IMR-90 (cell line): ENCODE measurements at regions not wholly inside any gene's neighbourhood (a gene's known extent, or its start where the extent isn't known, plus 50 kb on each side); places are given as distances from the start of the nearest gene placed in this dataset.

Experiments
- ATAC-seq: fragments of 200-7000 bp; cut with Tn5 transposase; 2 replicates; pipeline ENCODE4 v1.9.1; 2020; ENCODE audit warnings: low read depth, mild to moderate bottlenecking, moderate library complexity
- BruUV-seq: library from RNA; stranded (reverse); fragments of 400-500 nt; replicated peaks from 2 replicates; lab custom pipeline; 2021; lab: Mats Ljungman, UMichigan
- CTCF ChIA-PET: fragments of 300-600 bp; formaldehyde crosslinking; extraction: SDS; loops from one replicate; lab custom pipeline; 2021; ENCODE audit warnings: antibody characterized with exemption; lab: Yijun Ruan, JAX
- POLR2A ChIA-PET: fragments of 300-600 bp; sonication (Branson Sonifier 250); formaldehyde crosslinking; loops from one replicate; lab custom pipeline; 2022; ENCODE audit warnings: antibody characterized with exemption; ENCODE audit not compliant: unreplicated experiment; lab: Charles Lee
- DNase-seq: peaks from one replicate; pipeline ENCODE4 v3.0.0; 2013
- H2AFZ ChIP-seq: replicated peaks from 2 replicates; pipeline ENCODE3; 2013; ENCODE audit warnings: low read length, mild to moderate bottlenecking; ENCODE audit not compliant: poor library complexity
- H2AK5ac ChIP-seq: 2 replicates; pipeline ENCODE4 v1.6.1; 2013; ENCODE audit warnings: low read depth, low read length, inconsistent platforms
- H2AK9ac ChIP-seq: replicated peaks from 2 replicates; pipeline ENCODE3; 2013; ENCODE audit warnings: mild to moderate bottlenecking, low read depth, low read length, moderate library complexity; ENCODE audit not compliant: poor library complexity
- H2BK120ac ChIP-seq: 2 replicates; pipeline ENCODE4 v1.6.1; 2013; ENCODE audit warnings: low read depth, low read length, inconsistent platforms
- H2BK15ac ChIP-seq: 3 replicates; pipeline ENCODE4 v1.6.1; 2013; ENCODE audit warnings: low read depth, low read length, inconsistent platforms
- H2BK20ac ChIP-seq: 2 replicates; pipeline ENCODE4 v1.6.1; 2013; ENCODE audit warnings: low read depth, mild to moderate bottlenecking, inconsistent platforms, low read length, moderate library complexity
- H2BK5ac ChIP-seq: 2 replicates; pipeline ENCODE4 v1.6.1; 2013; ENCODE audit warnings: mild to moderate bottlenecking, low read depth, low read length, inconsistent platforms; ENCODE audit not compliant: poor library complexity, severe bottlenecking
- H3K14ac ChIP-seq: replicated peaks from 2 replicates; pipeline ENCODE4 v1.6.1; 2013; ENCODE audit warnings: low read depth, low read length, inconsistent platforms
- H3K18ac ChIP-seq: 2 replicates; pipeline ENCODE4 v1.6.1; 2013; ENCODE audit warnings: low read depth, low read length, control low read depth
- H3K23ac ChIP-seq: 2 replicates; pipeline ENCODE4 v1.6.1; 2013; ENCODE audit warnings: low read depth, low read length, inconsistent platforms
- H3K27ac ChIP-seq: 2 replicates; pipeline ENCODE4 v1.5.1; 2013; ENCODE audit warnings: mild to moderate bottlenecking, control low read depth, low read length; ENCODE audit not compliant: insufficient read depth
- H3K27me3 ChIP-seq: 2 replicates; pipeline ENCODE4 v1.6.1; 2013; ENCODE audit warnings: low read length; ENCODE audit not compliant: control insufficient read depth, insufficient read depth
- H3K36me3 ChIP-seq: 2 replicates; pipeline ENCODE4 v1.6.1; 2013; ENCODE audit warnings: low read length, mixed read lengths; ENCODE audit not compliant: control insufficient read depth, insufficient read depth
- H3K4ac ChIP-seq: 2 replicates; pipeline ENCODE4 v1.6.1; 2013; ENCODE audit warnings: low read depth, low read length, inconsistent platforms
- H3K4me1 ChIP-seq: 2 replicates; pipeline ENCODE4 v1.6.1; 2013; ENCODE audit warnings: low read length, mixed read lengths; ENCODE audit not compliant: control insufficient read depth, insufficient read depth
- H3K4me2 ChIP-seq: 2 replicates; pipeline ENCODE4 v1.6.1; 2013; ENCODE audit warnings: low read depth, mild to moderate bottlenecking, control low read depth, low read length, moderate library complexity
- H3K4me3 ChIP-seq: 2 replicates; pipeline ENCODE4 v1.5.1; 2013; ENCODE audit warnings: low read depth, mild to moderate bottlenecking, control low read depth, low read length, moderate library complexity; ENCODE audit not compliant: insufficient read depth
- H3K56ac ChIP-seq: 2 replicates; pipeline ENCODE4 v1.6.1; 2013; ENCODE audit warnings: low read length, inconsistent platforms; ENCODE audit not compliant: insufficient read depth; ENCODE audit errors: extremely low read depth
- H3K79me1 ChIP-seq, 2 experiments: 2 replicates each; pipeline ENCODE4 v1.6.1; 2013; ENCODE audit warnings: low read length in 2 of 2, inconsistent platforms in 1 of 2, low read depth in 1 of 2
- H3K9ac ChIP-seq: 2 replicates; pipeline ENCODE4 v1.6.1; 2013; ENCODE audit warnings: low read depth, low read length, control low read depth
- H3K9me1 ChIP-seq: 2 replicates; pipeline ENCODE4 v1.6.1; 2013; ENCODE audit warnings: low read length, inconsistent platforms; ENCODE audit not compliant: insufficient read depth
- H3K9me3 ChIP-seq: 2 replicates; pipeline ENCODE4 v1.6.1; 2013; ENCODE audit warnings: low read length; ENCODE audit not compliant: control insufficient read depth, insufficient read depth
- H4K20me1 ChIP-seq: 2 replicates; pipeline ENCODE4 v1.6.1; 2013; ENCODE audit warnings: low read length, inconsistent platforms; ENCODE audit not compliant: insufficient read depth
- H4K5ac ChIP-seq: 2 replicates; pipeline ENCODE4 v1.6.1; 2013; ENCODE audit warnings: mild to moderate bottlenecking, low read depth, low read length, control low read depth
- H4K8ac ChIP-seq, 2 experiments: 2 replicates each; pipeline ENCODE4 v1.6.1; 2013; ENCODE audit warnings: low read depth in 2 of 2, low read length in 2 of 2, control low read depth in 1 of 2, inconsistent platforms in 1 of 2
- H4K91ac ChIP-seq: 2 replicates; pipeline ENCODE4 v1.6.1; 2013; ENCODE audit warnings: low read depth, low read length, inconsistent platforms; ENCODE audit not compliant: insufficient read depth
- BHLHE40 ChIP-seq: fragments of 150-350 bp; IDR thresholded peaks from 2 replicates; pipeline ENCODE4 v1.6.1; 2016; ENCODE audit warnings: mild to moderate bottlenecking, low read depth, low read length
- CEBPB ChIP-seq: IDR thresholded peaks from 2 replicates; pipeline ENCODE4 v1.6.1; 2012; ENCODE audit warnings: low read depth, low read length, improper control_type of control experiment
- CHD1 ChIP-seq: IDR thresholded peaks from 2 replicates; pipeline ENCODE4 v1.6.1; 2012; ENCODE audit warnings: low read depth, low read length, improper control_type of control experiment
- CTCF ChIP-seq: conservative IDR thresholded peaks from 2 replicates; pipeline ENCODE4 v1.5.1; 2012; ENCODE audit warnings: mild to moderate bottlenecking, low read depth, low read length, improper control_type of control experiment
- ELK1 ChIP-seq: fragments of 150-350 bp; IDR thresholded peaks from 2 replicates; pipeline ENCODE4 v1.6.1; 2016; ENCODE audit warnings: low read depth, mild to moderate bottlenecking, low read length, moderate library complexity, borderline replicate concordance
- FOS ChIP-seq: fragments of 150-350 bp; IDR thresholded peaks from 2 replicates; pipeline ENCODE4 v1.6.1; 2016; ENCODE audit warnings: low read depth, low read length
- MAFK ChIP-seq: IDR thresholded peaks from 2 replicates; pipeline ENCODE4 v1.6.1; 2012; ENCODE audit warnings: low read depth, low read length, improper control_type of control experiment
- MAZ ChIP-seq: IDR thresholded peaks from 2 replicates; pipeline ENCODE4 v1.6.1; 2012; ENCODE audit warnings: low read depth, mild to moderate bottlenecking, low read length, improper control_type of control experiment, moderate library complexity, borderline replicate concordance
- MXI1 ChIP-seq: IDR thresholded peaks from 2 replicates; pipeline ENCODE4 v1.6.1; 2012; ENCODE audit warnings: low read depth, mild to moderate bottlenecking, low read length, moderate library complexity, borderline replicate concordance
- NFE2L2 ChIP-seq: fragments of 150-350 bp; IDR thresholded peaks from 2 replicates; pipeline ENCODE4 v1.6.1; 2016; ENCODE audit warnings: low read depth, mild to moderate bottlenecking, low read length
- POLR2A ChIP-seq: IDR thresholded peaks from 2 replicates; pipeline ENCODE4 v1.6.1; 2012; ENCODE audit warnings: mild to moderate bottlenecking, low read depth, low read length
- RAD21 ChIP-seq: IDR thresholded peaks from 2 replicates; pipeline ENCODE4 v1.6.1; 2012; ENCODE audit warnings: low read length, improper control_type of control experiment
- RCOR1 ChIP-seq: IDR thresholded peaks from 2 replicates; pipeline ENCODE4 v1.6.1; 2012; ENCODE audit warnings: mild to moderate bottlenecking, low read length, improper control_type of control experiment; ENCODE audit not compliant: insufficient replicate concordance
- RFX5 ChIP-seq: IDR thresholded peaks from 2 replicates; pipeline ENCODE4 v1.8.0; 2012; ENCODE audit warnings: low read depth, mild to moderate bottlenecking, low read length, moderate library complexity
- SMC3 ChIP-seq: fragments of 150-350 bp; IDR thresholded peaks from 2 replicates; pipeline ENCODE4 v1.6.1; 2016; ENCODE audit warnings: low read depth, mild to moderate bottlenecking, antibody characterized with exemption, low read length, moderate library complexity
- USF2 ChIP-seq: fragments of 150-350 bp; IDR thresholded peaks from 2 replicates; pipeline ENCODE4 v1.6.1; 2017; ENCODE audit warnings: mild to moderate bottlenecking, antibody characterized with exemption, low read length, low read depth
- WGBS, 2 experiments: methylation state at CpG; one replicate each; pipeline versions ENCODE4 v1.1.5 to v1.1.7; 2013; ENCODE audit warnings: missing lambda C conversion rate in 2 of 2; ENCODE audit not compliant: insufficient read length in 1 of 2; ENCODE audit errors: extremely low coverage in 2 of 2; 5-methylcytosine and 5-hydroxymethylcytosine counted together
- dilution Hi-C: fragments of 300-500 bp; cut with HindIII; formaldehyde crosslinking; loops from one replicate; pipeline ENCODE4 v1.14.3; 2018; ENCODE audit warnings: low sequenced_read_pairs; ENCODE audit not compliant: unreplicated experiment
- in situ Hi-C: fragments of 300-500 bp; cut with MboI; formaldehyde crosslinking; loops from 3 replicates; pipeline ENCODE4 v1.14.3; 2019; ENCODE audit warnings: low sequenced_read_pairs, inconsistent platforms, mixed read lengths
- intact Hi-C: fragments of 100-400 bp; cut with micrococcal nuclease; formaldehyde crosslinking; loops from 2 replicates; pipeline ENCODE4 v1.10.0; 2022

GRCh38 chrX:56099271-56099670 is 132.9 kb upstream of the KLF8 start:
- Histone ChIP-seq H3K9ac (no peak overlapping the region), H3K9me3 (no peaks in the 10 kb centered on the region), H2AK5ac (no peak overlapping the region), H3K4me2 (no peak overlapping the region), H3K9me1 (no peaks in the 10 kb centered on the region), H3K4ac (no peak overlapping the region), H2AFZ (no peak overlapping the region), H3K4me1 (no peaks in the 10 kb centered on the region), H3K56ac (no peak overlapping the region), H3K36me3 (no peaks in the 10 kb centered on the region), H4K20me1 (no peaks in the 10 kb centered on the region), H3K79me1 (no peaks in the 10 kb centered on the region), H4K8ac (no peak overlapping the region), H4K5ac (no peak overlapping the region), H3K18ac (no peak overlapping the region), H2BK120ac (no peak overlapping the region), H2BK20ac (no peak overlapping the region), H3K23ac (no peak overlapping the region), H4K91ac (no peak overlapping the region), H3K4me3 (no peak overlapping the region), H2BK5ac (no peak overlapping the region), H2AK9ac (no peak overlapping the region), H2BK15ac (no peak overlapping the region), H3K14ac (no peak overlapping the region), H3K27ac (no peak overlapping the region), H3K27me3 (no peaks in the 10 kb centered on the region)
- DNase-seq (no peak), ATAC-seq (no peak)
- TF ChIP-seq ELK1 (no peak), MAFK (no peak), RFX5 (no peak), USF2 (no peak), FOS (no peak), BHLHE40 (no peak), CHD1 (no peak), MAZ (no peak), RCOR1 (no peak), MXI1 (no peak), RAD21 (no peak), POLR2A (no peak), SMC3 (no peak), NFE2L2 (no peak), CEBPB (no peak), CTCF (no peak)
- no CpG with 5 or more reads among the region's 3 CpGs for WGBS, 2 experiments
- no TSS peak for BruUV-seq
- in situ Hi-C loops = no loop called here
- ChIA-PET CTCF (no interaction called here), POLR2A (no interaction called here)
- intact Hi-C loops = no loop called here
- dilution Hi-C loops = no loop called here
